ENCODE measurements at regions not wholly inside any gene's neighbourhood (a gene's known extent, or its start where the extent isn't known, plus 50 kb on each side); places are given as distances from the start of the nearest gene placed in this dataset.

- H3K4me1 ChIP-seq (ENCODE audit: control insufficient read depth in 1 of 2, insufficient read depth in 2 of 2, low read depth in 1 of 2, low read length in 1 of 2) = no peaks in the 10 kb centered on the region
- no peaks in the 10 kb centered on the region for H3K27me3 ChIP-seq (ENCODE audit: insufficient read depth)
- no peak overlapping the region for H3K27ac ChIP-seq (ENCODE audit: low read depth in 2 of 2, low read length in 1 of 2)
- no peak for TF ChIP-seq YY1 (IDR thresholded peaks at IDR 0.05; ENCODE audit: low read depth)
- TF ChIP-seq, protein P1, sequence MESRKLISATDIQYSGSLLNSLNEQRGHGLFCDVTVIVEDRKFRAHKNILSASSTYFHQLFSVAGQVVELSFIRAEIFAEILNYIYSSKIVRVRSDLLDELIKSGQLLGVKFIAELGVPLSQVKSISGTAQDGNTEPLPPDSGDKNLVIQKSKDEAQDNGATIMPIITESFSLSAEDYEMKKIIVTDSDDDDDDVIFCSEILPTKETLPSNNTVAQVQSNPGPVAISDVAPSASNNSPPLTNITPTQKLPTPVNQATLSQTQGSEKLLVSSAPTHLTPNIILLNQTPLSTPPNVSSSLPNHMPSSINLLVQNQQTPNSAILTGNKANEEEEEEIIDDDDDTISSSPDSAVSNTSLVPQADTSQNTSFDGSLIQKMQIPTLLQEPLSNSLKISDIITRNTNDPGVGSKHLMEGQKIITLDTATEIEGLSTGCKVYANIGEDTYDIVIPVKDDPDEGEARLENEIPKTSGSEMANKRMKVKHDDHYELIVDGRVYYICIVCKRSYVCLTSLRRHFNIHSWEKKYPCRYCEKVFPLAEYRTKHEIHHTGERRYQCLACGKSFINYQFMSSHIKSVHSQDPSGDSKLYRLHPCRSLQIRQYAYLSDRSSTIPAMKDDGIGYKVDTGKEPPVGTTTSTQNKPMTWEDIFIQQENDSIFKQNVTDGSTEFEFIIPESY (IDR thresholded peaks at IDR 0.05; ENCODE audit: borderline replicate concordance, low read depth) = no peak
- TF ChIP-seq ELF1 (IDR thresholded peaks at IDR 0.05) = no peak
- TF ChIP-seq FOSL2 (IDR thresholded peaks at IDR 0.05; ENCODE audit: borderline replicate concordance, low read depth) = no peak
- TF ChIP-seq RAD21 (IDR thresholded peaks at IDR 0.05; ENCODE audit: low read length) = no peak
- no peak for TF ChIP-seq SIN3A (IDR thresholded peaks at IDR 0.05; ENCODE audit: borderline replicate concordance, low read depth, low read length)
- no peak for TF ChIP-seq CHD2 (IDR thresholded peaks at IDR 0.05; ENCODE audit: low read length, partially characterized antibody)
- no peak for TF ChIP-seq RCOR1 (IDR thresholded peaks at IDR 0.05; ENCODE audit: low read length)
- TF ChIP-seq TAF1 (IDR thresholded peaks at IDR 0.05; ENCODE audit: borderline replicate concordance, low read depth, low read length) = no peak
- TF ChIP-seq FOXJ3 (CRISPR knock-in tag; IDR thresholded peaks at IDR 0.05) = no peak
- no peak for TF ChIP-seq RFX5 (IDR thresholded peaks at IDR 0.05; ENCODE audit: low read length)
- TF ChIP-seq, protein P2, sequence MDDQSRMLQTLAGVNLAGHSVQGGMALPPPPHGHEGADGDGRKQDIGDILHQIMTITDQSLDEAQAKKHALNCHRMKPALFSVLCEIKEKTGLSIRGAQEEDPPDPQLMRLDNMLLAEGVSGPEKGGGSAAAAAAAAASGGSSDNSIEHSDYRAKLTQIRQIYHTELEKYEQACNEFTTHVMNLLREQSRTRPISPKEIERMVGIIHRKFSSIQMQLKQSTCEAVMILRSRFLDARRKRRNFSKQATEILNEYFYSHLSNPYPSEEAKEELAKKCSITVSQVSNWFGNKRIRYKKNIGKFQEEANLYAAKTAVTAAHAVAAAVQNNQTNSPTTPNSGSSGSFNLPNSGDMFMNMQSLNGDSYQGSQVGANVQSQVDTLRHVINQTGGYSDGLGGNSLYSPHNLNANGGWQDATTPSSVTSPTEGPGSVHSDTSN (IDR thresholded peaks at IDR 0.05) = no peak
- TF ChIP-seq, protein P3, sequence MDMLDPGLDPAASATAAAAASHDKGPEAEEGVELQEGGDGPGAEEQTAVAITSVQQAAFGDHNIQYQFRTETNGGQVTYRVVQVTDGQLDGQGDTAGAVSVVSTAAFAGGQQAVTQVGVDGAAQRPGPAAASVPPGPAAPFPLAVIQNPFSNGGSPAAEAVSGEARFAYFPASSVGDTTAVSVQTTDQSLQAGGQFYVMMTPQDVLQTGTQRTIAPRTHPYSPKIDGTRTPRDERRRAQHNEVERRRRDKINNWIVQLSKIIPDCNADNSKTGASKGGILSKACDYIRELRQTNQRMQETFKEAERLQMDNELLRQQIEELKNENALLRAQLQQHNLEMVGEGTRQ (IDR thresholded peaks at IDR 0.05; ENCODE audit: borderline replicate concordance, low read depth, low read length) = no peak
- no peak for TF ChIP-seq REST (IDR thresholded peaks at IDR 0.05; ENCODE audit: low read depth, low read length)
- no peak for TF ChIP-seq SMC3 (IDR thresholded peaks at IDR 0.05; ENCODE audit: low read depth, low read length)
- TF ChIP-seq NRF1 (IDR thresholded peaks at IDR 0.05; ENCODE audit: low read depth, low read length) = no peak
- TF ChIP-seq RXRA (IDR thresholded peaks at IDR 0.05; ENCODE audit: borderline replicate concordance, low read depth) = no peak
- TF ChIP-seq GABPA (IDR thresholded peaks at IDR 0.05; ENCODE audit: low read depth) = no peak
- TF ChIP-seq POLR2AphosphoS5 (IDR thresholded peaks at IDR 0.05; ENCODE audit: low read depth, low read length) = no peak
- H4K20me1 ChIP-seq (ENCODE audit: insufficient read depth) = no peaks in the 10 kb centered on the region
- no peak overlapping the region for H3K4me2 ChIP-seq
- H3K9ac ChIP-seq = no peak overlapping the region
- no peaks in the 10 kb centered on the region for H3K79me2 ChIP-seq (ENCODE audit: insufficient read depth)
- H3K4me3 ChIP-seq (ENCODE audit: low read depth in 2 of 2, low read length in 1 of 2) = no peak overlapping the region
- WGBS (ENCODE audit: low lambda C conversion rate) = 18% methylated on average over 1 of the region's 1 CpG
- no peaks in the 10 kb centered on the region for H3K36me3 ChIP-seq (replicated peaks in 1 of 2; ENCODE audit: control insufficient read depth in 1 of 2, insufficient read depth in 2 of 2, low read length in 1 of 2)
- no peaks in the 10 kb centered on the region for H3K9me3 ChIP-seq
- CTCF ChIA-PET = no interaction called here
- H3K9me2 ChIP-seq = no peaks in the 10 kb centered on the region
- POLR2A ChIA-PET = no interaction called here
- H3F3A ChIP-seq (replicated peaks; ENCODE audit: insufficient read depth) = no peaks in the 10 kb centered on the region
- no peak overlapping the region for H2AFZ ChIP-seq (ENCODE audit: low read depth)
- DNase-seq = no peak
These were observed 64.9 kb upstream of the BTBD3 start for GRCh38 chr20:11852811-11853210.
